ENCODE measurements at regions not wholly inside any gene's neighbourhood (a gene's known extent, or its start where the extent isn't known, plus 50 kb on each side); places are given as distances from the start of the nearest gene placed in this dataset.
"Not testable (repeated sequence)": the region's sequence is repeated elsewhere in the genome, so short reads cannot be mapped to it uniquely, and the experiment has no call there.

- intact Hi-C loops (cut with micrococcal nuclease): no loop called here
Observed at GRCh38 chr2:225254363-225254762, 145.1 kb upstream of the NYAP2 start.

- intact Hi-C loops (cut with micrococcal nuclease): no loop called here
Observed at GRCh38 chr2:225244933-225245332, 154.6 kb upstream of the NYAP2 start.

- intact Hi-C loops (cut with micrococcal nuclease): no loop called here
Observed at GRCh38 chr2:225236769-225237323, 162.7 kb upstream of the NYAP2 start.

GRCh38 chr2:225233234-225233633 lies 166.3 kb upstream of the NYAP2 start:
- intact Hi-C loops (cut with micrococcal nuclease): no loop called here

- intact Hi-C loops (cut with micrococcal nuclease): no loop called here
Observed at GRCh38 chr2:225231900-225232299, 167.6 kb upstream of the NYAP2 start.

GRCh38 chr2:225229346-225229745 lies 170.2 kb upstream of the NYAP2 start:
- intact Hi-C loops (cut with micrococcal nuclease): not testable (repeated sequence)

- intact Hi-C loops (cut with micrococcal nuclease): no loop called here
Observed at GRCh38 chr2:225226441-225226840, 173.1 kb upstream of the NYAP2 start.

GRCh38 chr2:225223301-225223700 lies 176.2 kb upstream of the NYAP2 start:
- intact Hi-C loops (cut with micrococcal nuclease): no loop called here

- intact Hi-C loops (cut with micrococcal nuclease): no loop called here
Observed at GRCh38 chr2:225207471-225207870, 165.2 kb upstream of the DOCK10 start.

GRCh38 chr2:225207043-225207442 lies 164.8 kb upstream of the DOCK10 start:
- intact Hi-C loops (cut with micrococcal nuclease): no loop called here

GRCh38 chr2:225196579-225196978 lies 154.3 kb upstream of the DOCK10 start:
- intact Hi-C loops (cut with micrococcal nuclease): no loop called here

GRCh38 chr2:225192869-225193268 lies 150.6 kb upstream of the DOCK10 start:
- intact Hi-C loops (cut with micrococcal nuclease): no loop called here

- intact Hi-C loops (cut with micrococcal nuclease): no loop called here
Observed at GRCh38 chr2:225190987-225191386, 148.7 kb upstream of the DOCK10 start.

- intact Hi-C loops (cut with micrococcal nuclease): no loop called here
Observed at GRCh38 chr2:225184948-225185347, 142.7 kb upstream of the DOCK10 start.

GRCh38 chr2:225182126-225182525 lies 139.9 kb upstream of the DOCK10 start:
- intact Hi-C loops (cut with micrococcal nuclease): no loop called here

GRCh38 chr2:225177098-225177497 lies 134.8 kb upstream of the DOCK10 start:
- intact Hi-C loops (cut with micrococcal nuclease): no loop called here

GRCh38 chr2:225173909-225174308 lies 131.6 kb upstream of the DOCK10 start:
- intact Hi-C loops (cut with micrococcal nuclease): no loop called here

- intact Hi-C loops (cut with micrococcal nuclease): no loop called here
Observed at GRCh38 chr2:225171350-225171749, 129.1 kb upstream of the DOCK10 start.

- intact Hi-C loops (cut with micrococcal nuclease): no loop called here
Observed at GRCh38 chr2:225170162-225170561, 127.9 kb upstream of the DOCK10 start.

- intact Hi-C loops (cut with micrococcal nuclease): no loop called here
Observed at GRCh38 chr2:225169396-225169795, 127.1 kb upstream of the DOCK10 start.

- intact Hi-C loops (cut with micrococcal nuclease): no loop called here
Observed at GRCh38 chr2:225165052-225165451, 122.8 kb upstream of the DOCK10 start.

- intact Hi-C loops (cut with micrococcal nuclease): no loop called here
Observed at GRCh38 chr2:225164401-225165050, 122.3 kb upstream of the DOCK10 start.

GRCh38 chr2:225158360-225158759 lies 116.1 kb upstream of the DOCK10 start:
- intact Hi-C loops (cut with micrococcal nuclease): no loop called here
